ENCODE measurements at regions not wholly inside any gene's neighbourhood (a gene's known extent, or its start where the extent isn't known, plus 50 kb on each side); places are given as distances from the start of the nearest gene placed in this dataset.

DNA sequence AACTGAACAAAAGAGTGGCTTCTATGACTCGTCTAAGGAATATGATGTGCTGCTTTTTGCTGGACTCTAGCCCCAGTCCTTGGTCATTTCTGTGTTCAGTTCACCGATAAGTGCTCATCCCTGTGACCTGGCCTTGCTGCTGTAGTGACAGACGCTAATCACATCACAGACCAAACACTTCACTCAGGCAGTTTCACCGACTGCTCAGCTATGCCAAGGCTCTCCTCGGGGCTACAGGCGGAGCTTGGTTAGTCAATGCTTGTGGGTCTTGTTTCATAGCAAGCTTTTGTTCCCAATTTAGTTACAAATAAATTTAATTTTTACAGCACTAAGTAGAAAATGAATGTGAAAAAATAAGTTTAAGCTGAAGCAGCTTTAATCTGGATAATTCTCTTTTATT is 190.8 kb upstream of the PRKCQ start:
- in situ Hi-C loops (cut with HindIII; ENCODE audit: low sequenced_read_pairs): no loop called here
- DNase-seq (ENCODE audit: low read depth, low spot score): peak; percentile 33
- no peak overlapping the region for H3K4me3 ChIP-seq (ENCODE audit: low read depth, low read length)
- TF ChIP-seq, protein P1, sequence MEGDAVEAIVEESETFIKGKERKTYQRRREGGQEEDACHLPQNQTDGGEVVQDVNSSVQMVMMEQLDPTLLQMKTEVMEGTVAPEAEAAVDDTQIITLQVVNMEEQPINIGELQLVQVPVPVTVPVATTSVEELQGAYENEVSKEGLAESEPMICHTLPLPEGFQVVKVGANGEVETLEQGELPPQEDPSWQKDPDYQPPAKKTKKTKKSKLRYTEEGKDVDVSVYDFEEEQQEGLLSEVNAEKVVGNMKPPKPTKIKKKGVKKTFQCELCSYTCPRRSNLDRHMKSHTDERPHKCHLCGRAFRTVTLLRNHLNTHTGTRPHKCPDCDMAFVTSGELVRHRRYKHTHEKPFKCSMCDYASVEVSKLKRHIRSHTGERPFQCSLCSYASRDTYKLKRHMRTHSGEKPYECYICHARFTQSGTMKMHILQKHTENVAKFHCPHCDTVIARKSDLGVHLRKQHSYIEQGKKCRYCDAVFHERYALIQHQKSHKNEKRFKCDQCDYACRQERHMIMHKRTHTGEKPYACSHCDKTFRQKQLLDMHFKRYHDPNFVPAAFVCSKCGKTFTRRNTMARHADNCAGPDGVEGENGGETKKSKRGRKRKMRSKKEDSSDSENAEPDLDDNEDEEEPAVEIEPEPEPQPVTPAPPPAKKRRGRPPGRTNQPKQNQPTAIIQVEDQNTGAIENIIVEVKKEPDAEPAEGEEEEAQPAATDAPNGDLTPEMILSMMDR (IDR thresholded peaks at IDR 0.05; ENCODE audit: low read depth, low read length): no peak

DNA sequence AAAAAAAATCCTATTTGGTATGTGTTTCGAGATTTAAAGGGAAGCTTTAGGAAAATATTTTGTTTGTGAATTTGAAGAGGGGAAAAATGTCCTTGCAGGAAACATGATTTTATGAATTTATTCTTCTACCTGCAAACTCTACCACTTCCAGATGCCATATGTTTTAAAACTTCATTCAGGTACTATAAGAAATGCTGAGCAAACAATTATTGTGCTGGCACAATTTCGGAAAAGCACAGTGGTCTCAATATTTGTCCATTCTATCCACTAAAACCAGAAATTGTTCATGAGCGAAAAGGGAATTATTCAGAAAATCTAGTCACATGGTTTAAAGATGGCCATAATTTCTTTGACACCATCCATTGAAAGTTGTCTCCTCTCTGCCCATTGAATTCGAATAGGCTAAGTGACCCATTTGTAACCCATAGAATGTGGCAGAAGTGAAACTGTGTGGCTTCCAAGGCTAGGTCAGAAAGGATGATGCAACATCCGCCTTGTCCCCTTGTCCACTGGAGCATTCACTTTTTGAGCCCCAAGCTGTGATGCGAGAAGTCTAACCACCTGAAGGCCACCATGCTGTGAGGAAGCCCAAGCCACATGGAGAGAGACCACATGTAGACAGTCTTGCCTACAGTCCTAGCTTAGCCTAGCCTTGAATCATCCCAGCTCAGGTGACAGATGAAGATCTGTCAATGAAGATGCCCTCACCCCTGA is 189.8 kb upstream of the PRKCQ start:
- in situ Hi-C loops (cut with HindIII; ENCODE audit: low sequenced_read_pairs): no loop called here
- no peak overlapping the region for H3K4me3 ChIP-seq (ENCODE audit: low read depth, low read length)
- TF ChIP-seq, protein P1 (IDR thresholded peaks at IDR 0.05; ENCODE audit: low read depth, low read length): no peak
- DNase-seq (ENCODE audit: low read depth, low spot score): no peak

DNA sequence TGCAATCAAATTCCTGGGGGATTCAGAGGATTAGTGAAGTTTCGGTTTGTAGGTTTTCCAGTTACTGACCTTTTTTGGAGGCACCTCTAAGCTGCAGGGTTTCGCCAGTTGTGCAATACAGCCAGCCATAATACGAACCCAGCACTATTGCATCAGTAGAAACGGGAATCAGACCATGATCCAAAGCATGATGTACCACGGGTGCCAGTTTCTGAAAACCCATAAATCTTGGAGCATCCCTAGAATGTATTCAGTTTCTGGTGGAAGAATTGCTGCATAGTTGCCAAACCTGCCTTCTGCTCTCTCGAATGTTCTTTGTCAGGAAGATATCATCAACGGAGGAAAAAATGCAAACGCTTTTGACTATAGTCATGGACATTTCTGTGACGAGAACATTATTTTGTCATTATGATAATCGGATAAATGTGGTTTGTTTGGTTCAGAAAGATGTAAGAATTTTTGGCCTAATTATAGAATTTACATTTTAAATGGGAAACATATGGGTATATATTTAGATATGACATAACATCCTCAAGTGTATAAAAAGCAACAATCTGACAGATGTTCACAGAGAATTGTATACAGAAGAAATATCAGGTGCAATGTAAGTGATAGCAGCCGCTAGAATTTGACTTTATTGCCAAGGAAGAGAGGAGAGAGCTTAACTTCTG is 186.2 kb upstream of the PRKCQ start:
- in situ Hi-C loops (cut with HindIII; ENCODE audit: low sequenced_read_pairs): no loop called here
- DNase-seq (ENCODE audit: low read depth, low spot score): no peak
- TF ChIP-seq, protein P1 (IDR thresholded peaks at IDR 0.05; ENCODE audit: low read depth, low read length): no peak

DNA sequence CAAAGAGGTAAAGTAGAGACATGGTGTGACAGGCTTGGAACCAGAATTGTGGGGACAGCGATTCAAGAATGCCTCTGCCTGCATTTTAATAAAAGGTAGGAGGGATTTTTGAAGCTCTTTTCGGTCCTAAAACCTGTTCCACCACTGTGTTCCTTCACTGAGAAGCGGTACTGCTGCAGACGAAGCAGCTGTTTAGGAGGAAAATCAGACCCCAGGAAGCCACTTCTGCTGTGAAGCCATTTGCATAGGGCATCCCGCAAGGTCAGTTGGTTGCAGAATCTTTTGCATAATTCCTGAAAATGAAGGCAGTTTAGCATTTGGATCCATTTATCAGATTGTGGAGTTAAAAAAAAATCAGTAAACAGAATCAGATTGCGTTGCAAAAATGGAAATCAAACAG is 183.3 kb upstream of the PRKCQ start:
- TF ChIP-seq, protein P1 (IDR thresholded peaks at IDR 0.05; ENCODE audit: low read depth, low read length): no peak
- in situ Hi-C loops (cut with HindIII; ENCODE audit: low sequenced_read_pairs): no loop called here
- no peak overlapping the region for H3K4me3 ChIP-seq (ENCODE audit: low read depth, low read length)
- no peak for DNase-seq (ENCODE audit: low read depth, low spot score)

More for the DNA sequence above, 186.2 kb upstream of the PRKCQ start:
- H3K4me3 ChIP-seq (ENCODE audit: low read depth, low read length): no peak overlapping the region

DNA sequence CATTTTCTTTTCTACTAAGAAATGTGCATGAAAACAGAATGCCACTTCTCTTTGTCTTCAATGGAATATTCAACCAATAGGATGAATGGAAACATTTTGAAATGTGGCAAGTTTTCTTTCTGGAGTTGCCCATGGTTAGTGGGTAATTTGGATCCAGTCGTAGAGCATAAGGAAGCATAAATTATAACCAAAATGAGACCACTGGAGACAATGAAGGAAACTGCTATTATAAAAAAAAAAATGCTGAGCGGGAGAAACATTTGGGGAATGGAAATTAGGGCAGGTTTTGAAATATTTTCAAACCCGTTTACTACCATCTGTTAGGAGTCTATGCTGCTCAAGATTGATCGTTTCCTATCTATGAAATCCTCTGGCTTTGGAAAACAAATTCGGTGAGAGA is 182.9 kb upstream of the PRKCQ start:
- no peak overlapping the region for H3K4me3 ChIP-seq (ENCODE audit: low read depth, low read length)
- TF ChIP-seq, protein P1 (IDR thresholded peaks at IDR 0.05; ENCODE audit: low read depth, low read length): no peak
- in situ Hi-C loops (cut with HindIII; ENCODE audit: low sequenced_read_pairs): no loop called here
- no peak for DNase-seq (ENCODE audit: low read depth, low spot score)

DNA sequence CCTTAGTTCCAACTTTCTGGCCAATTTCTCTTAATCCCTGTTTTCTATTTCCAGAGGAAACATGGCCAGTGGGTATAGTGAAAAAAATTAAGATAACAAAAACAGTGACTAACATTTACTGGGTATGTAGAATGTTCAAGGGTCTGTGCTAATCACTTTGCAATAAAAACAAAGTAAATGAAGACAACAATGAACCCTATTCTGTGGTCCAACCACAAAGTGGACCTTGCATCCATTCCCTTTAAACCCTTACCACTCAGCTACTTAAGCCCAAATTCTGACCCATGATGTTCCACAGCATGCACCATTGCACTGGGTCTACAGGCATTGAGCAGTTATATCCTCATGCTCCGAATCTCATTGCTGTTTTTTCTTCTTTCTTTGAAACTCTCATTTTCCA is 179.9 kb upstream of the PRKCQ start:
- TF ChIP-seq, protein P1 (IDR thresholded peaks at IDR 0.05; ENCODE audit: low read depth, low read length): no peak
- peak; percentile 36 for DNase-seq (ENCODE audit: low read depth, low spot score)
- in situ Hi-C loops (cut with HindIII; ENCODE audit: low sequenced_read_pairs): no loop called here
- no peak overlapping the region for H3K4me3 ChIP-seq (ENCODE audit: low read depth, low read length)

Measured in astrocyte of the spinal cord (primary cell).